Neural cell (in vitro differentiated cells): ENCODE measurements at regions not wholly inside any gene's neighbourhood (a gene's known extent, or its start where the extent isn't known, plus 50 kb on each side); places are given as distances from the start of the nearest gene placed in this dataset.

ENCODE experiments used
- CTCF ChIP-seq: fragments of 450-650 bp; IDR thresholded peaks from 2 replicates; pipeline ENCODE4 v1.5.1; 2014; ENCODE audit warnings: antibody characterized with exemption, mild to moderate bottlenecking, moderate library complexity; ENCODE audit not compliant: poor library complexity, severe bottlenecking
- EZH2 ChIP-seq: fragments of 200-600, 300-800 bp; shearing (Covaris generic), sonication (generic); IDR thresholded peaks from 2 replicates; pipeline ENCODE4 v1.6.1; 2014; ENCODE audit warnings: antibody characterized with exemption, low read length, borderline replicate concordance, mild to moderate bottlenecking; ENCODE audit not compliant: insufficient read depth, poor library complexity, severe bottlenecking

DNA sequence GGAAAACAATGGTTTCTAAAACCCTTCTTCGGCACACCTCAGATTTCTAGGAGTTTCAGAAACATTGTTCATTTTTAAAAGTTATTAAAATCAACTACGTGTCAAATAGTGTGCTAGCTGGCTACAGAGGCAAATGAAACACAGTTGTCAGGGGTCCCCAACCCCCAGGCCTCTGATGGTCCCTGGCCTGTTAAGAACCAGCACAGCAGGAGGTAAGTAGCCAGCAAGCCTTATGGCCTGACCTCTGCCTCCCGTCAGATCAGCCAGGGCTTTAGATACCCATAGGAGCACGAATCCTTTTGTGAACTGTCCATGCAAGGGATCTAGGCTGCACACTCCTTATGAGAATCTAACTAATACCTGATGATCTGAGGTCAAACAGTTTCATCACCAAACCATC, 648.2 kb downstream of the FAM181B start:
- TF ChIP-seq CTCF (no peak), EZH2 (no peak)
